SU-DHL-6 (cell line): ENCODE measurements at regions not wholly inside any gene's neighbourhood (a gene's known extent, or its start where the extent isn't known, plus 50 kb on each side); places are given as distances from the start of the nearest gene placed in this dataset.

Experiments used
- H2AFZ ChIP-seq: fragments of 200-600 bp; sonication (generic); 2 replicates; pipeline ENCODE4 v1.6.1; 2014; ENCODE audit warnings: low read depth, mild to moderate bottlenecking, moderate library complexity, mixed read lengths, antibody characterized with exemption, low read length; ENCODE audit not compliant: severe bottlenecking
- H3F3A ChIP-seq: fragments of 200-600 bp; shearing (Covaris generic); 2 replicates; pipeline ENCODE4 v1.6.0; 2016; ENCODE audit warnings: antibody characterized with exemption, mild to moderate bottlenecking; ENCODE audit not compliant: insufficient read depth
- H3K27ac ChIP-seq: fragments of 200-600 bp; sonication (generic); 2 replicates; pipeline ENCODE4 v1.5.1; 2016; ENCODE audit warnings: low read depth, mild to moderate bottlenecking, low read length, moderate library complexity, mixed read lengths
- H3K27me3 ChIP-seq: fragments of 200-600 bp; sonication (generic), shearing (Covaris generic); 2 replicates; pipeline ENCODE4 v1.6.0; 2014; ENCODE audit warnings: mild to moderate bottlenecking, low read length
- H3K36me3 ChIP-seq: fragments of 200-600 bp; sonication (generic); 2 replicates; pipeline ENCODE4 v1.6.1; 2014; ENCODE audit warnings: mild to moderate bottlenecking, low read length, mixed read lengths
- H3K4me2 ChIP-seq: fragments of 300-600, 200-600 bp; shearing (Covaris generic), sonication (generic); 2 replicates; pipeline ENCODE4 v1.6.0; 2014; ENCODE audit warnings: low read length, low read depth, mild to moderate bottlenecking; ENCODE audit not compliant: poor library complexity, severe bottlenecking
- H3K4me3 ChIP-seq: fragments of 200-600 bp; sonication (generic); 2 replicates; pipeline ENCODE4 v1.5.1; 2014; ENCODE audit warnings: antibody characterized with exemption, low read length, mild to moderate bottlenecking, mixed read lengths; ENCODE audit not compliant: insufficient read depth, poor library complexity, severe bottlenecking
- H3K79me2 ChIP-seq: fragments of 200-600 bp; sonication (generic); 2 replicates; pipeline ENCODE4 v1.6.1; 2014; ENCODE audit warnings: mild to moderate bottlenecking, low read length, moderate library complexity; ENCODE audit not compliant: insufficient read depth
- H3K9ac ChIP-seq: fragments of 200-600 bp; sonication (generic); 2 replicates; pipeline ENCODE4 v1.7.0; 2014; ENCODE audit warnings: mild to moderate bottlenecking, low read length
- H3K9me2 ChIP-seq: fragments of 200-600 bp; sonication (generic); replicated peaks from 2 replicates; pipeline ENCODE4 v1.6.1; 2014; ENCODE audit warnings: low read length; ENCODE audit not compliant: insufficient read depth
- H3K9me3 ChIP-seq: fragments of 200-600 bp; sonication (generic); 2 replicates; pipeline ENCODE4 v1.6.1; 2014; ENCODE audit warnings: low read length, mixed read lengths; ENCODE audit not compliant: insufficient read depth
- H4K20me1 ChIP-seq: fragments of 200-600 bp; sonication (generic); 2 replicates; pipeline ENCODE4 v1.6.1; 2014; ENCODE audit warnings: low read depth, mild to moderate bottlenecking, antibody characterized with exemption, low read length, moderate library complexity, mixed read lengths
- EZH2phosphoT487 ChIP-seq: fragments of 200-600 bp; sonication (generic), shearing (Covaris generic); conservative IDR thresholded peaks from 2 replicates; pipeline ENCODE4 v1.6.1; 2018; ENCODE audit warnings: mild to moderate bottlenecking, antibody characterized with exemption, low read length, moderate library complexity, mixed read lengths
- TF ChIP-seq, protein P1 (sequence below): fragments of 200-600 bp; sonication (generic); IDR thresholded peaks from one replicate; pipeline ENCODE4 v1.5.1; 2017; ENCODE audit warnings: antibody characterized with exemption, mild to moderate bottlenecking, low read length, moderate library complexity; ENCODE audit not compliant: insufficient read depth, poor library complexity, severe bottlenecking

DNA sequence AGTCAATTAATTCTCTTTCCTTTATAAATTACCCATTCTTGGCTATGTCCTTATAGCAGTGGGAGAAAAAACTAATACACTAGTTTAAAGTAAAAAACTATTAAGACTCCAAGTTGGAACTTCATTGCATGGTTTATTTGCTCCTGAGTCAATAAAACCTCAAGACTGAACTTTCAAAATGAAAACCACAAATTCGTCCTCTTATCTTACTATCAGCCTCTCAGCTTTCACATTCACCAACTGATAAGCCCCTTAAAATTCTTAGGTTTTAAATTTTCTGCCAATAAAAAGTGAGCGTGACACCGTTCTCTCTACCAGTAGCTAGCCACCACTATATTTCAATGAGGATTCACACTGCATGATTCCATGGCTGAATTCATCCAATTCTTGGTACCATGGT lies 346.4 kb upstream of the NPSR1 start:
- no peaks in the 10 kb centered on the region for H3K9me2 ChIP-seq
- H3K4me2 ChIP-seq, result no peak overlapping the region
- H3K27ac ChIP-seq, result no peak overlapping the region
- no peaks in the 10 kb centered on the region for H4K20me1 ChIP-seq
- no peak overlapping the region for H2AFZ ChIP-seq
- H3K27me3 ChIP-seq, result no peaks in the 10 kb centered on the region
- H3K36me3 ChIP-seq, result no peaks in the 10 kb centered on the region
- no peaks in the 10 kb centered on the region for H3F3A ChIP-seq
- TF ChIP-seq EZH2phosphoT487, result no peak
- TF ChIP-seq, protein P1, sequence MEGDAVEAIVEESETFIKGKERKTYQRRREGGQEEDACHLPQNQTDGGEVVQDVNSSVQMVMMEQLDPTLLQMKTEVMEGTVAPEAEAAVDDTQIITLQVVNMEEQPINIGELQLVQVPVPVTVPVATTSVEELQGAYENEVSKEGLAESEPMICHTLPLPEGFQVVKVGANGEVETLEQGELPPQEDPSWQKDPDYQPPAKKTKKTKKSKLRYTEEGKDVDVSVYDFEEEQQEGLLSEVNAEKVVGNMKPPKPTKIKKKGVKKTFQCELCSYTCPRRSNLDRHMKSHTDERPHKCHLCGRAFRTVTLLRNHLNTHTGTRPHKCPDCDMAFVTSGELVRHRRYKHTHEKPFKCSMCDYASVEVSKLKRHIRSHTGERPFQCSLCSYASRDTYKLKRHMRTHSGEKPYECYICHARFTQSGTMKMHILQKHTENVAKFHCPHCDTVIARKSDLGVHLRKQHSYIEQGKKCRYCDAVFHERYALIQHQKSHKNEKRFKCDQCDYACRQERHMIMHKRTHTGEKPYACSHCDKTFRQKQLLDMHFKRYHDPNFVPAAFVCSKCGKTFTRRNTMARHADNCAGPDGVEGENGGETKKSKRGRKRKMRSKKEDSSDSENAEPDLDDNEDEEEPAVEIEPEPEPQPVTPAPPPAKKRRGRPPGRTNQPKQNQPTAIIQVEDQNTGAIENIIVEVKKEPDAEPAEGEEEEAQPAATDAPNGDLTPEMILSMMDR, result no peak
- H3K4me3 ChIP-seq, result no peak overlapping the region
- H3K79me2 ChIP-seq, result no peaks in the 10 kb centered on the region
- no peak overlapping the region for H3K9ac ChIP-seq
- 0 out of 2 replicates have a peak, but pooled peaks cover 8% of the 10 kb centered on the region for H3K9me3 ChIP-seq

GRCh38 chr7:34312624-34313023 lies 345.4 kb upstream of the NPSR1 start:
- Histone ChIP-seq H3K79me2 (no peaks in the 10 kb centered on the region), H4K20me1 (no peaks in the 10 kb centered on the region), H2AFZ (no peak overlapping the region), H3K4me3 (no peak overlapping the region), H3K9me3 (0 out of 2 replicates have a peak, but pooled peaks cover 8% of the 10 kb centered on the region), H3K27me3 (no peaks in the 10 kb centered on the region), H3K9ac (no peak overlapping the region), H3K4me2 (no peak overlapping the region), H3K9me2 (no peaks in the 10 kb centered on the region), H3K36me3 (no peaks in the 10 kb centered on the region), H3F3A (no peaks in the 10 kb centered on the region), H3K27ac (no peak overlapping the region)
- TF ChIP-seq EZH2phosphoT487, result no peak
- TF ChIP-seq, protein P1, result no peak

GRCh38 chr7:34313289-34313688 lies 344.7 kb upstream of the NPSR1 start:
- H2AFZ ChIP-seq, result no peak overlapping the region
- H3K9ac ChIP-seq, result no peak overlapping the region
- no peak overlapping the region for H3K4me2 ChIP-seq
- H3K36me3 ChIP-seq, result no peaks in the 10 kb centered on the region
- H3K9me2 ChIP-seq, result no peaks in the 10 kb centered on the region
- no peak overlapping the region for H3K4me3 ChIP-seq
- no peaks in the 10 kb centered on the region for H3F3A ChIP-seq
- 0 out of 2 replicates have a peak, but pooled peaks cover 8% of the 10 kb centered on the region for H3K9me3 ChIP-seq
- no peaks in the 10 kb centered on the region for H3K79me2 ChIP-seq
- no peaks in the 10 kb centered on the region for H3K27me3 ChIP-seq
- H3K27ac ChIP-seq, result no peak overlapping the region
- no peaks in the 10 kb centered on the region for H4K20me1 ChIP-seq
- no peak for TF ChIP-seq EZH2phosphoT487
- TF ChIP-seq, protein P1, result no peak
